GM12873 (cell line): ENCODE measurements at regions not wholly inside any gene's neighbourhood (a gene's known extent, or its start where the extent isn't known, plus 50 kb on each side); places are given as distances from the start of the nearest gene placed in this dataset.

Experiments used
- TF ChIP-seq, protein P1 (sequence below): IDR thresholded peaks from 2 replicates; pipeline ENCODE4 v1.5.1; 2012; ENCODE audit warnings: low read depth, mild to moderate bottlenecking, moderate library complexity, low read length, control low read depth; ENCODE audit not compliant: insufficient read depth; ENCODE audit errors: missing control alignments

DNA sequence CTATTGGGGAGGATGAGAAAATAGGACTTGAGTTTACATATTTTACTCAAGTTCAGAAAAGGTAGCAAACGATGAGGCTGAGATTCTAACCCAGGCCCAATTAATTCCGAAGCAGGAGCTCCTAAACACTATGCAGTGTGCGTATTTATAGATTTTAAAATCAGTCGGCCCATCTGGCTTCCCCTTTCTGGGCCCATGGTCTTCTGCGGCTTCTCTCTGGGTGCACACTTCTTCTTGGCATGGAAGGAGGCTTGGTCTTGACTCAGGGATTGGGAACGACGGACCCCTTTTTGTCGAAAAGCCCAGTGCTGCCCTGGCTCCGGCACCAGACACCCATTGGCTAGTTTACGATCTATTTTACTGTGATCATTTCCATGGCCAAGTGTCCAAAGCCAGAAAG lies 1433.8 kb downstream of the BRD1 start:
- TF ChIP-seq, protein P1, sequence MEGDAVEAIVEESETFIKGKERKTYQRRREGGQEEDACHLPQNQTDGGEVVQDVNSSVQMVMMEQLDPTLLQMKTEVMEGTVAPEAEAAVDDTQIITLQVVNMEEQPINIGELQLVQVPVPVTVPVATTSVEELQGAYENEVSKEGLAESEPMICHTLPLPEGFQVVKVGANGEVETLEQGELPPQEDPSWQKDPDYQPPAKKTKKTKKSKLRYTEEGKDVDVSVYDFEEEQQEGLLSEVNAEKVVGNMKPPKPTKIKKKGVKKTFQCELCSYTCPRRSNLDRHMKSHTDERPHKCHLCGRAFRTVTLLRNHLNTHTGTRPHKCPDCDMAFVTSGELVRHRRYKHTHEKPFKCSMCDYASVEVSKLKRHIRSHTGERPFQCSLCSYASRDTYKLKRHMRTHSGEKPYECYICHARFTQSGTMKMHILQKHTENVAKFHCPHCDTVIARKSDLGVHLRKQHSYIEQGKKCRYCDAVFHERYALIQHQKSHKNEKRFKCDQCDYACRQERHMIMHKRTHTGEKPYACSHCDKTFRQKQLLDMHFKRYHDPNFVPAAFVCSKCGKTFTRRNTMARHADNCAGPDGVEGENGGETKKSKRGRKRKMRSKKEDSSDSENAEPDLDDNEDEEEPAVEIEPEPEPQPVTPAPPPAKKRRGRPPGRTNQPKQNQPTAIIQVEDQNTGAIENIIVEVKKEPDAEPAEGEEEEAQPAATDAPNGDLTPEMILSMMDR = no peak

- TF ChIP-seq, protein P1 = no peak
These were observed 1434.7 kb downstream of the BRD1 start for GRCh38 chr22:48393041-48393370.

DNA sequence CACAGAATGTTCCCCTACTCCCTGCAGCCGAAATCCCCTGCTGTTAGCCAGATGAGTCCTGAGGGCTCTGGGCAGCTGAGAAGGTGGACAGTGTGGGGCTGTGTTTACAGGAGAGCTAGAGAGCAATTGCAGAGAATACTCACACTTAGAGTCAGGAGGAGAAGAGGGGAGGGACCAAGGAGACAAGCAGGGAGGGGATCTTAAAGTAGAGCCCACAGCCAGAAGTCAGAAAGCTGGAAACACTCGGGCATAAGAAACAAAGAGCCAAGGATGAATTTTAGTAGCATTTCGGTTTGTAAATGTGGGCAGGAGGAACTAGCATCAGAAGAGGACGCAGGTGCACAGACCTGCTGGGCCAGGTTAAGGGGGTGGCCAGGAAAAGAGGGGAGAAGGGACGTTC lies 1435.9 kb downstream of the BRD1 start:
- TF ChIP-seq, protein P1 = no peak

GRCh38 chr22:48391171-48391711 lies 1436.4 kb downstream of the BRD1 start:
- TF ChIP-seq, protein P1 = no peak

DNA sequence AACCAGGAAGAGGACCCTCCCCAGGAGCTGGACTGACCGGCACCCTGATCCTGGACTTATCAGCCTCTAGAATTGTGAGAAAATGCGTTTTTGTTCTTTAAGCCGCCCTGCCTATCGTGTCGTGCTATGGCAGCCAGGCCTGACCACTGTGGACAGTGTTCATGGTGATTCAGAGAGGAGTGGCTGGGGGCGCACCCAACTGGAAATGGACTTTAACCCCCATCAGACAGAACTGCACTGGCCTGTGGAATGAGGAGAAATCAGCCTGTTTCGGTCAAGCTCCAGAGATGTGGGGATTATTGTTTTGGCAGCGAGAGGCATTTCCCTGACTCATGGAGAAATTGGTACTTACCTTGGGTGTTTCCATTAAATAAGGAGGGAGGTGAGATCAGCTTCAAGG lies 1437.8 kb downstream of the BRD1 start:
- TF ChIP-seq, protein P1 = no peak

DNA sequence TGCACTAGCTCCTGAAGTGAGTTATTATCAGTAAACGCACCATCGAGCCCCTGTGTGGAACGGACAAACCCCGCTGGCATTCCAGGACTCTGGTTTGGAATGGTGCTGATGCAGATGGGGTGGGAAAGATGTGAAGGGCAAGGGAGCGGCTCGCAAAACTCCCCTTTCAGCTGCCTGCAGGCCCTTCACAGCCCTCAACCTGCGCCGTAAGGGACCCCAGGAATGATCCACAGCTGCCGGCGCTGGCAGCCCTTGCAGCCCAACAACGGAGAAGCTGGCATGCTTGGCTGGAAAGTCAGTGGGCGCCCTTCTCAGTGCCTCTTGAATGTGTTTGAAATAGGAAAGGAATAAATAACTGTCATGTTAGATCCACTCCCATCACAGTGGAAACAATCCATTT lies 1445.5 kb downstream of the BRD1 start:
- TF ChIP-seq, protein P1 = no peak

- TF ChIP-seq, protein P1 = no peak
These were observed 1447.5 kb downstream of the BRD1 start for GRCh38 chr22:48380016-48380665.
